ENCODE measurements at regions not wholly inside any gene's neighbourhood (a gene's known extent, or its start where the extent isn't known, plus 50 kb on each side); places are given as distances from the start of the nearest gene placed in this dataset.

DNA sequence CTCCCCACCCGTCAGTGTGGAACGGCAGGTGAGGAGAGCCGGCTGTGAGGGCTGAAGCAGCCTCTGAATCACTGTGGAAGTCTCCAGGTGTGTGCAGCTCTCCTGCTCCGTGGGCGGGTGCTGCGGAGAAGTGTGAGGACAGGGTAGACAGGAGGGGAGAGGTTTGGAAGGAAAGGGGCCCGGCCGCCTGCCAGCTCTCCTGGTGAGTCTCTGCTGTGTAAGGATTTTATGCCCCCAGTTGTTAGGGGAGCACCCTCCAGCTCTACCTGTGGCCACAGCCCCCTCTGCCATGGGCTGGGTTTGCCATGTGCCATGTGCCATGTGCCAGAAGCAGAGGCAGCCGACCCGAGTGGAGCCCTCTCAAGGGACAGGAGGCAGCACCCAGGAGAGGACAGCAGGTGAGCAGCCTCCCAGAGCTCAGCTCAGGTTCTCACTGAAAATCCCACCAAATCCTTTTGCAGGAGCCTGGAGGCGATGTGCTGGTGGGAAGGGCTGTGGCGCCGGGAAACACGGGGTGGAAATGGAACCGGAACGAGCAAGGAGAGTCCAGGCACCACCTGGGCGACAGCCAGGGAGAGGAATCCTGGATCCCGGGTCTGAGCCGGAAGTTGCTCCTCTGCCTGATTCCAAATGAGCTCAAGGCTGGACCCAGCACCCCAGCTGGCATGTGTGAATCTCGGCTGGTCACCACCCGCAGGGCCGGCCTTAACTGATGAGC lies 804.4 kb downstream of the BRD1 start:
- no peaks in the 10 kb centered on the region for H3K36me3 Mint-ChIP-seq (ENCODE audit: low read depth)
- H3K27ac Mint-ChIP-seq: no peak overlapping the region
- H3K4me1 Mint-ChIP-seq: no peaks in the 10 kb centered on the region
- H3K4me3 Mint-ChIP-seq: no peak overlapping the region
- H3K27me3 Mint-ChIP-seq: no peaks in the 10 kb centered on the region
- H3K9me3 Mint-ChIP-seq: no peaks in the 10 kb centered on the region
- ChIA-PET POLR2A (no interaction called here), CTCF (no interaction called here)
- DNase-seq: no peak

DNA sequence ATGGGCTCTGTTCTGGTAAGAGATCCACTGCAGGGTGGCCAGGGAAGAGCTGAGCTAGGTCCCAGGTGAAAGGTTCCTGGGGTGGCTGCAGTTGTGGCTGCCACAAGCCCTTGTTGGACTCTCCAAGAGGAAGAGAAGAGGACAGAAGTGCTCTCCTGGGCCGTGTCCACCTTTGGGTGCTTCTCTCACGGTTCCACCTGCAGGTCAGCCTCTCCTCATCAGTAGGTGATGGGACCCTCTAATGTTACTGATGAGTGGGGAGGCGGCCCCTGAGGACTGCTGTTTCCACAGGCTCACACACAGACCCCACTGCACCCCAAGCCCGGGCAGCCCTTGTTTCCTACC lies 804.9 kb downstream of the BRD1 start:
- Mint-ChIP-seq H3K27ac (no peak overlapping the region), H3K4me3 (no peak overlapping the region), H3K27me3 (no peaks in the 10 kb centered on the region), H3K4me1 (no peaks in the 10 kb centered on the region), H3K9me3 (no peaks in the 10 kb centered on the region), H3K36me3 (ENCODE audit: low read depth) (no peaks in the 10 kb centered on the region)
- POLR2A ChIA-PET: no interaction called here
- no peak for DNase-seq
- CTCF ChIA-PET: no interaction called here

DNA sequence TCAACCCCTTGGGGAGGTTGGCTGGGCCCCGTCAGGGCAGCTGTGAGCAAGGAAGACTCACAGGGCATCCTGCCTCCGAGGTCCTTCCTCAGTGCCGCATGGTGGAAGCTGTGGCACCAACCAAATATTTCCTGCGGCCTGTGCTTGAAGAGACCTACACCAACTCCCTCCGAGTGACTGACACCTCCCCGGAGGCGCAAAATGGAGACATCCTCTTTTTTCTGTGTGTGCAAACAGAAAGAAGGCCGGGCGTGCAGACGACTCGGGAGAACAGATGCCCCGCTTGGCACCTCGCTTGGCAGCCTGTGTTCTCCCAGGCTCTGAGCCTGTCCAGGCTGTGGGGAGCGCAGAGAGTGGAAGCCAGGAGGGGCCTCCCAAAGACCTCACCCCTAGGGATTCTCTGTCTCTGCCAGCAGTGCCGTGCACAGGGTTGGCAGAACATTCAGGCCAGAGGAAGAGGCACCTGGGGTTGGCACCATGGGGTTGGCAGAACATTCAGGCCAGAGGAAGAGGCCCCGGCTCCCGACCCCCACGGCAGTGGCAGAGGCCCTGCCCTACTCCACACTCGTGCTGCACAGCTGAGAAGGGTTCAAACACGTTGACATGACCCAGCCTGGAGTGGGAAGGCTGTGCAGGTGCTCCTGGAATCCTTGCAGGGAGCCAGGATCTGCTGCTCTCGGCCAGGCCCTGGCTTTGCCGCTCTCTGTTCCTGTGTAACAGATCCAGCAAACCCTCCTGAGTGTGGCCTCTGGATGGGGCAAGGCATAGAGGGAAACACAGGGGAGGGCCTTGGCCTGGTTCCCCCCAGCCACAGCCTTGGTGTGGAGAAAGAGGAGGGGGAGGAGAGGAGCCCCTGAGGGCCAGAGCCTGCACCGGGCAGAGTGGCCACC lies 805.5 kb downstream of the BRD1 start:
- Mint-ChIP-seq H3K4me1 (no peaks in the 10 kb centered on the region), H3K36me3 (ENCODE audit: low read depth) (no peaks in the 10 kb centered on the region), H3K27me3 (no peaks in the 10 kb centered on the region), H3K9me3 (no peaks in the 10 kb centered on the region), H3K27ac (no peak overlapping the region), H3K4me3 (no peak overlapping the region)
- ChIA-PET POLR2A (no interaction called here), CTCF (no interaction called here)
- no peak for DNase-seq

DNA sequence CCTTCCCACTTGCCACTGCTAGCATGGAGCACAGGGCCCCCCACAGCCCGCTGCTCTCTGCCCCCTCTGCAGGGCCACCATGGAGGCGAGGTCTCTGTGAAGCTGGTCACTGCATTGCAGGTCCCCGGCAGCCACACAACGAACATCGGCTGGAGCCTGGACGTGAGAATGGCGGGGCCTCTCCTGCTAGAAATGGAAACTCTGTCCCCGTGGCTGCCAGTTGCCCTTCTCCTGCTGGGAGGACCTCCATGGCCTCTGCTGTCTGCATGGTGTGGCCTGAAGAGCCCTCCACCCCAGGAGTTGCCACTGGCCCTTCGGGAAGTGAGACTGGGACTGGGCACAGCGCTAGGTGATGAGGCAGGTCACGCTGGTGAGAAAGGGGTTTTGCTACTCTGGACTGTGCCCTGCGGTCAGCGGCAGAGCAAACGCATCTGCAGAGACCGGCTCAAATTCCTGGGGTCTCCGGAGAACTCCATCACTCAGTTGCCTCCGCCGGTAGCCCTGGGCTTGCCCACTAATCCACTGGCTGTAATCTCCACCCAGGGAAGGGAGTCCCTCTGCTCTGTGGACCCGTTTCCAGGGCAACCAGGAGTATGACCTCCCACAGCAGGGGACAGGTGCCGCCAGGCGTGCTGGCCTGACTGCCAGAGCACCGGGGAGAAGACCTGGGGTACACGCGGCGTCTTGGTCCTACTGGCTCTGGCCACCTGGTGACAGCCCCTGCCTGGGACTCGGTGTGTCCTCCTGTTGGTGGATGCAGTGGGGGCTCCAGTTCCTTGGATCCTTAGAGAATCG lies 806.3 kb downstream of the BRD1 start:
- H3K9me3 Mint-ChIP-seq: no peaks in the 10 kb centered on the region
- H3K4me3 Mint-ChIP-seq: no peak overlapping the region
- POLR2A ChIA-PET: no interaction called here
- no peaks in the 10 kb centered on the region for H3K36me3 Mint-ChIP-seq (ENCODE audit: low read depth)
- no peaks in the 10 kb centered on the region for H3K27me3 Mint-ChIP-seq
- no peaks in the 10 kb centered on the region for H3K4me1 Mint-ChIP-seq
- no peak overlapping the region for H3K27ac Mint-ChIP-seq
- CTCF ChIA-PET: no interaction called here
- no peak for DNase-seq

DNA sequence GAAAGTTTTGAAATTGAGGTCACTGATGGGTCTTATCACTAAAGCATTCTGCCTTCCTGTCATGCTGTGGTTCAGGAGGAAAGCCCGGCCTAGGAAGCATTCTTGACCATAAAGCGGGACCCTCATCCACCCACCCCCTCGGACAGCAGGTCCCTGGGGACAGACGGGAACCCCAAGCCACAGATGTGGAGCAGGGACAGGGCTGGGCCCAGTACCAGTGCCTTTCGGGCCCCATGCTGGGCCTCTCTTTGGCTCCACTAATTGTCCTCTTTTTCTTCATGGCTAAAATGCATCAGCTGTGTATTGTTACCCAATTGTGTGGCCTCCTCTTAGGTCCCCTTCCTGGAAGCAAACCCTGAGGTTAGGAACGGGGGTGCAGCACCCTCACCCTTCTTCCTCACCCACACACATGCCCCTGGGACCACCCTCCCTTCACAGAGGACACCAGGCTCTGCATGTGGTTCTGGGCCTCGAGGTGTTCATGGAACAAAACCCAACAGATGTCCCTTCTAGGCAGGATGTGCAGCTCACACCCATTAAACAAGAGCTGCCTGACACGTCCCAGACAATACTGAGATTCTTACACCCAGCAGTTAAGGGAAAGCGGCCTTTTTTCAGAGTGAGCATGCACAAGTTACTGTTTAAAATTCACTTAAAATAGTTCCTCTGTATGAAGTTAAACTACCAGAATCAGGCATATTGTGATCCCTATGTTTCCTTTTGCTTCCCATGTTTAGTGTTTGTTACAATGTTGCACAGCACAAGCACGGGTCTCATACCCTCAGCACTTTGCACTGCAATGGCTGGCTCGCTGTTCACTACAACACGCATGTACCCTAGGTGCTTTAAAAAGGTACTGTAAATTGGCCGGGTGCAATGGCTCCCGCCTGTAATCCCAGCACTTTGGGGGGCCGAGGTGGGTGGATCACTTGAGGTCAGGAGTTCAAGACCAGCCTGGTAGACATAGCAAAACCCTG lies 807.6 kb downstream of the BRD1 start:
- no peak for DNase-seq
- ChIA-PET CTCF (no interaction called here), POLR2A (no interaction called here)
- H3K4me3 Mint-ChIP-seq: no peak overlapping the region
- no peak overlapping the region for H3K27ac Mint-ChIP-seq
- no peaks in the 10 kb centered on the region for H3K4me1 Mint-ChIP-seq
- H3K9me3 Mint-ChIP-seq: no peaks in the 10 kb centered on the region
- no peaks in the 10 kb centered on the region for H3K36me3 Mint-ChIP-seq (ENCODE audit: low read depth)
- H3K27me3 Mint-ChIP-seq: no peaks in the 10 kb centered on the region

DNA sequence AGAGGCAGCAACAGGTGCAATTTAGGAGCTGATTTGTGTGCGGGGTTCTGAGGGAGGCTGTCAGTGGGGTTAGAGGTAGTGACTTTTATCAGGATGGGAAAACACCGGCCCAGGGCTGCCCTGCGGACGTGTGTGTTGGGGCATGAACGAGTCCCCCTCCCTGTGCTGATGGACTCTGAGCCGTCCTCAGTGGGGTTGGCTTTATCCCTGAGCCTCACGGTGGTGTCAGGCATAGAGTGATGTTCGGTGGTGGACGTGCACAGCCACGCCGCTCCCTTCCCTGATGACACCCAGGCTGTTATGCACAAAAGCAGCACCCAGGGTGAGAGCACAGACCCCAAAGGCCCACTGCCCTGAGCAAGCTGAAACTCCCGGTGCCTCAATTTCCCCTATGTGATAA lies 809.1 kb downstream of the BRD1 start:
- no peak for DNase-seq

DNA sequence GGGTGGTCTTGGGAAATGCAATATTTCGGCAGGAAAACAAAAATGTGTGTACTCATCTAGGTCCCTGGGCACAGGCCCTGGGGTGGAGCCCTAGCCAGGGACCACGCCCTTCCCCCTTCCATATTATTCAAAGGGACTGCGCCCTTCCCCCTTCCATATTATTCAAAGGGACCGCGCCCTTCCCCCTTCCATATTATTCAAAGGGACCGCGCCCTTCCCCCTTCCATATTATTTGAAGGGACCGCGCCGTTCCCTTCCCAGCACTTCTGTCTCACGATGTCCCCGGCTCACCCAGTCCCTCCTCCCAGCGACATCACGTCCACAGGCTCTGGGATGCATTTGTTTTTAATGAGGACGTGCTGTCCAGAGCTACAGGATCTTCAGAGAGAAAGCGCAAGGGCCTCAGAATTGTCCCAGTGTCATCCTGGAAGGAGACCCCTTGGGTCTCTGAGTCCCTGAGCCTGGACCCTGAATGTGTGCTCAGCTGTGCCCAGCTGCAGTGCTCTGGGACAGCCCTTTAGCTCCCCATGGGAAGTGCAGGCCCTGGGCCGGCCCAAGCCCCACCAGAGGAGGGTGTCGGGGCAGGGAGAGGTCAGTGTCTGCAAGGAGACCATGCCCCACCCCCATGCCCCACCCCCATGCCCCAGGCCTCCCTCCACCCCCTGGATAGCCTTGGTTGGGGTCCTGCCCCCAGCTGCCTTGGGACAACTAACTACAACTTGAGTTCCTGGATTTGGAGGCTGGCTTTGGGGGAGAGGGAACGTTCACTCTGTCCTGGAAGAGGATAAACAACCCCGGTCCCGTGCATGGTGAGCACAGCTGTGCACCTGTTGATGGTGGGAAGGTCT lies 810.0 kb downstream of the BRD1 start:
- Mint-ChIP-seq H3K36me3 (ENCODE audit: low read depth) (no peaks in the 10 kb centered on the region), H3K27me3 (no peaks in the 10 kb centered on the region), H3K4me1 (no peaks in the 10 kb centered on the region), H3K9me3 (no peaks in the 10 kb centered on the region), H3K4me3 (no peak overlapping the region), H3K27ac (no peak overlapping the region)
- no peak for DNase-seq
- ChIA-PET CTCF (no interaction called here), POLR2A (no interaction called here)

More for the DNA sequence above, 809.1 kb downstream of the BRD1 start:
- Mint-ChIP-seq H3K36me3 (ENCODE audit: low read depth) (no peaks in the 10 kb centered on the region), H3K27me3 (no peaks in the 10 kb centered on the region), H3K4me3 (no peak overlapping the region), H3K27ac (peak overlapping the region; percentile 25), H3K9me3 (no peaks in the 10 kb centered on the region), H3K4me1 (no peaks in the 10 kb centered on the region)
- ChIA-PET POLR2A (no interaction called here), CTCF (no interaction called here)

DNA sequence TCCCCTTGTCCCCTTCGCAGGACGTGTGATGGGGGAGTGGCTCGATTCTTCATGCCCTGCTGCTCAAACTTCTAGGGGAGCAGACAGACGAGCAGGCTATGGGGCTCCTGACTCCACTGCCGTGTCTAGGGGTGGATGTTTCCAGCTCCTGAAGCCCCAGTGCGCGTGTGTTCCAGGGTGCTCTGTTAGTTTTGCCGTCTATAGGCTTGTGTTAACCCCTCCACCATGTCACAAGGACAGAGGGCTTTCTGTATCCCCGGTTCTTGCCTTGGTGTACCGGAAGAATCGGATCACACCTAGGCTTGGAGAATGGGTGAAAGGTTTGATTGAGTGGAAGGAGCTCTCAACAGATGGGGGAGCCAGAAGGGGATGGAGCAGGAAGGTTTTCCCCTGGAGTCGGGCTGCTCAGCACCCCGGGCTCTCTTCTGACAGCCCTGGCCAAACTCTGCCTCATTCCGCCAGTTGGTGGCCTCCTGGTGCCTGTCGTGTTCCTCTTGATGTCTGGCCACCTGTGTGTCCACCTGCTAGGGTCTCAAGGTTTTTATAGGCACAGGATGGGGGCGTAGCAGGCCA lies 810.7 kb downstream of the BRD1 start:
- Mint-ChIP-seq H3K36me3 (ENCODE audit: low read depth) (no peaks in the 10 kb centered on the region), H3K4me1 (no peaks in the 10 kb centered on the region), H3K4me3 (no peak overlapping the region), H3K9me3 (no peaks in the 10 kb centered on the region), H3K27ac (no peak overlapping the region), H3K27me3 (no peaks in the 10 kb centered on the region)
- no peak for DNase-seq
- ChIA-PET POLR2A (no interaction called here), CTCF (no interaction called here)

DNA sequence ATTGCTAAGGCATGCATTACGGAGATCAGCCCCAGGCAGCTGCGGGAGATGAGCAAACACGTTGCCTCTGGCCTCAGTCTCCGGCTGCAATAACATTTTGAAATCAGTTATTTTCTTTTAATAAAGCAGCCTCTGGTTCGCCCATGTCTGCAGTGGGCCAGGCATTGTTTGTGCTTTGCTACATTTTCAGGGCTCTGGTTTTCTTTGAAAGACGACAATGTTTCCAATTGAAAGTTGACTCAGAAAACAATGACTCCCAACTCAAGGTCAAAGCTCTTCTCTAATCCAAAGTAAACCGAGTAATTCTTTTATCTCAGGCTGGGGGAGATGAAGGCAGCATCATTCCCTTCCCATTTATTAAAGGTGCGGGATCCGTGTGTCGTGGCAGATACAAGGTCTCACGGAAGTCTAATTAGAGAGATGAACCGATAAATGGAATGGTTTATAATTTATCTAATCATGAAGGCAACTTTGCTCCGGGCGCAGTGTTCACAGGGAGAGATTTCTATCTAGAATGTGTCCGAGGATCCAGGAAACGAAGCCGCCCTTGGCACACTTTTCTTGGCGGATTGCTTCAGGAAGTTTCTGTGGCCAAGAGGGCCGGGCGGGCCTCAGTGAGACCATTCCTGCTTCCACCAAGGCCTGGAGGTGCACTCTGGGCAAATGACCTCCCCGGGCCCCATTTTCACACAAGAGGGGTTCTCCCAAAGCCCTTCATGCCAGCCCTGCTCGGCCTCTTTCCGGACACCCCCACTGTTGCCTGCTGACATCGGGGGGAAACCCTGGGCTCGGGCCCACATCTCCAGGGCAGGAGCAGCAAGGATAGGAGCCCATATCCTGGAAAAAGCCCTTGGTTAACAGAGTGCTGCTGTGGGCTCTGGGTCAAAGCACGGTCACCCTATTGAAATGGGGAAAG lies 811.4 kb downstream of the BRD1 start:
- no peak overlapping the region for H3K4me3 Mint-ChIP-seq
- H3K36me3 Mint-ChIP-seq (ENCODE audit: low read depth): no peaks in the 10 kb centered on the region
- ChIA-PET POLR2A (no interaction called here), CTCF (no interaction called here)
- H3K27me3 Mint-ChIP-seq: no peaks in the 10 kb centered on the region
- DNase-seq: no peak
- H3K27ac Mint-ChIP-seq: no peak overlapping the region
- no peaks in the 10 kb centered on the region for H3K9me3 Mint-ChIP-seq
- H3K4me1 Mint-ChIP-seq: no peaks in the 10 kb centered on the region

DNA sequence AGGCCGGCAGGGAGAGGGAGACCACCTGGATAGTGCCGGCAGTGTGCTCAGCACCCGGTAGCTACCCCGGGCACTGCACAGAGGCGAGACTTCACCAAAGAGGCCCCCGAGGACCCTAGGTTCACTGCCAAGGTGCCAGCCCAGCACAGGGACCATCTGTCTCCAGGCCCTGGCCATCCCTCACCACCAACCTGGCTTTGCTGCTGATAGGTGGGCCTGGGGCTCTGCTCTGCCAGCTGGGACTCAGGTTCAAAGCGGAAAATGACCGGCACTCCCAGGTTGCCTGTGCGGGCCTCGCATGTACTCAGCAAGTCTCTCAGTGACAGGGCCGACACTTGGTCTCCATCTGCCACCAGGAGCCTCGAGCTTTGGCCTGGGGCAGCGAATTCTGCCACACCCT lies 812.2 kb downstream of the BRD1 start:
- Mint-ChIP-seq H3K36me3 (ENCODE audit: low read depth) (no peaks in the 10 kb centered on the region), H3K9me3 (no peaks in the 10 kb centered on the region), H3K27me3 (no peaks in the 10 kb centered on the region), H3K27ac (no peak overlapping the region), H3K4me3 (no peak overlapping the region), H3K4me1 (no peaks in the 10 kb centered on the region)
- no peak for DNase-seq
- POLR2A ChIA-PET: no interaction called here
- CTCF ChIA-PET: no interaction called here

All from activated CD4-positive, alpha-beta T cell treated with anti-CD3 and anti-CD28 coated beads, Interleukin-2, amount 10 ng/mL, durations not matched to agents 7 days and 5 days (primary cell).